ENCODE measurements at regions not wholly inside any gene's neighbourhood (a gene's known extent, or its start where the extent isn't known, plus 50 kb on each side); places are given as distances from the start of the nearest gene placed in this dataset.

DNA sequence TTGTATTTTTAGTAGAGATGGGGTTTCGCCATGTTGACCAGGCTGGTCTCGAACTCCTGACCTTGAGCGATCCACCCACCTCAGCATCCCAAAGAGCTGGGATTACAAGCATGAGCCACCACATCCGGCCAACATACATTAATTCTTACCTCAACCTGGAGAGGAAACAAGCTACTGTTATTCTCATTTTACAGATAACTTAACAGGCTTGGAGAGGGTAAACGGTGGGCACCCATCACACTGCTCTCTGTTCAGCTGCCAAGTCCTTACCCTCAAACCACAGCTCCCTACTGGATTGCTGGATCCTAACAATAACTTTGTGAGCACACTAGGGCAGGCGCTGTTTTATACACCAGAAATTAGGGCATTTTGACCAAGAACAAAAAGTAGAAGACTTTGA, 93.6 kb upstream of the BARHL2 start:
- H3K27me3 ChIP-seq (replicated peaks in 1 of 2; ENCODE audit: control insufficient read depth in 2 of 2, insufficient read depth in 2 of 2, low read length in 1 of 2), result no peaks in the 10 kb centered on the region; a peak in 1 of 4 replicates
- H3K9me3 ChIP-seq (replicated peaks; ENCODE audit: control insufficient read depth, insufficient read depth, low read length), result no peaks in the 10 kb centered on the region
- no peak overlapping the region for H3K27ac ChIP-seq (ENCODE audit: control insufficient read depth, insufficient read depth)
- H3K79me2 ChIP-seq (ENCODE audit: control insufficient read depth, insufficient read depth, low read length), result no peaks in the 10 kb centered on the region
- no peak overlapping the region for H2AFZ ChIP-seq (ENCODE audit: control insufficient read depth, low read depth, low read length)
- H3K4me3 ChIP-seq, result no peak overlapping the region
- intact Hi-C loops (cut with micrococcal nuclease; ENCODE audit: unreplicated experiment) (no loop called here), in situ Hi-C loops (cut with MboI) (no loop called here)
- SMC1A ChIA-PET (ENCODE audit: uncharacterized antibody, unreplicated experiment), result interaction anchor here (0.6 to 2.0 kb wide), 2 partner anchors 8 to 95 kb away, joined by 3 to 4 read pairs; no protein-coding TSS in a partner anchor
- no peak for TF ChIP-seq MYB (IDR thresholded peaks at IDR 0.05; ENCODE audit: borderline replicate concordance, low read depth, low read length)
- no peak for TF ChIP-seq SIN3A (IDR thresholded peaks at IDR 0.05; ENCODE audit: low read depth, low read length)
- TF ChIP-seq, protein P1, sequence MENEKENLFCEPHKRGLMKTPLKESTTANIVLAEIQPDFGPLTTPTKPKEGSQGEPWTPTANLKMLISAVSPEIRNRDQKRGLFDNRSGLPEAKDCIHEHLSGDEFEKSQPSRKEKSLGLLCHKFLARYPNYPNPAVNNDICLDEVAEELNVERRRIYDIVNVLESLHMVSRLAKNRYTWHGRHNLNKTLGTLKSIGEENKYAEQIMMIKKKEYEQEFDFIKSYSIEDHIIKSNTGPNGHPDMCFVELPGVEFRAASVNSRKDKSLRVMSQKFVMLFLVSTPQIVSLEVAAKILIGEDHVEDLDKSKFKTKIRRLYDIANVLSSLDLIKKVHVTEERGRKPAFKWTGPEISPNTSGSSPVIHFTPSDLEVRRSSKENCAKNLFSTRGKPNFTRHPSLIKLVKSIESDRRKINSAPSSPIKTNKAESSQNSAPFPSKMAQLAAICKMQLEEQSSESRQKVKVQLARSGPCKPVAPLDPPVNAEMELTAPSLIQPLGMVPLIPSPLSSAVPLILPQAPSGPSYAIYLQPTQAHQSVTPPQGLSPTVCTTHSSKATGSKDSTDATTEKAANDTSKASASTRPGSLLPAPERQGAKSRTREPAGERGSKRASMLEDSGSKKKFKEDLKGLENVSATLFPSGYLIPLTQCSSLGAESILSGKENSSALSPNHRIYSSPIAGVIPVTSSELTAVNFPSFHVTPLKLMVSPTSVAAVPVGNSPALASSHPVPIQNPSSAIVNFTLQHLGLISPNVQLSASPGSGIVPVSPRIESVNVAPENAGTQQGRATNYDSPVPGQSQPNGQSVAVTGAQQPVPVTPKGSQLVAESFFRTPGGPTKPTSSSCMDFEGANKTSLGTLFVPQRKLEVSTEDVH (IDR thresholded peaks at IDR 0.05; ENCODE audit: low read depth, partially characterized antibody), result no peak
- WGBS (ENCODE audit: insufficient coverage, insufficient replicate concordance, low lambda C conversion rate, missing lambda C conversion rate), result 47% methylated on average over 6 of the region's 6 CpGs
- FAIRE-seq (no peak), DNase-seq (ENCODE audit: low read depth, low spot score) (no peak), ATAC-seq (no peak)
- CTCF ChIA-PET, result interaction anchor here (0.9 kb wide), 1 partner anchor 232 kb away, joined by 3 read pairs; no protein-coding TSS in a partner anchor
- POLR2A ChIA-PET, result no interaction called here
- RAD21 ChIA-PET (ENCODE audit: unreplicated experiment), result no interaction called here
- no peaks in the 10 kb centered on the region for H4K20me1 ChIP-seq (ENCODE audit: control insufficient read depth, insufficient read depth)
- no TSS peak for BruUV-seq (replicated peaks)
- no peaks in the 10 kb centered on the region for H3K4me1 ChIP-seq (ENCODE audit: control insufficient read depth, insufficient read depth, low read length)
- H3K36me3 ChIP-seq (ENCODE audit: control insufficient read depth in 2 of 2, insufficient read depth in 2 of 2, low read length in 1 of 2), result no peaks in the 10 kb centered on the region
- no peak overlapping the region for H3K9ac ChIP-seq (ENCODE audit: control insufficient read depth, insufficient read depth, low read length)
- H3K4me2 ChIP-seq (ENCODE audit: control insufficient read depth, insufficient read depth), result no peak overlapping the region

DNA sequence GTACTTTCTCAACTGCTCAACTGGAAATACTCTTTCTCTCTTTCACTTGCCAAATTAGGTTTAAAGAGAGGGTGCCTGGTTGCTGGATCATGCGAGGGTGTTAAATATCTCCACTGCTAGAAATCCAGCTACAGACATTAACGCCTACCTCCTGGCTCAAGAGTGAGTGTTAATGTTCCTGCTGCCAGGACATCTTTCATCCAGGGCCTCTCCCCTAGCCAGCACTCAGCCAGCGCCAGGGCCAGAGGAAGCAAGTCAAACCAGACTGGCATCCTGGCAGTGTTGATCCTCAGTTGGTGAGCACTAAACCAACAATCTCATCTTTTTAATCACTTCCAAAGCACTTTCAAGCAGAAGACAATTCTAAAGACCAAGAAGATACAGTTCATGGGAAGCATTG, 92.9 kb upstream of the BARHL2 start:
- H4K20me1 ChIP-seq (ENCODE audit: control insufficient read depth, insufficient read depth), result no peaks in the 10 kb centered on the region
- no peaks in the 10 kb centered on the region for H3K36me3 ChIP-seq (ENCODE audit: control insufficient read depth in 2 of 2, insufficient read depth in 2 of 2, low read length in 1 of 2)
- ChIA-PET CTCF (no interaction called here), SMC1A (ENCODE audit: uncharacterized antibody, unreplicated experiment) (no interaction called here), POLR2A (no interaction called here), RAD21 (ENCODE audit: unreplicated experiment) (no interaction called here)
- no peak overlapping the region for H2AFZ ChIP-seq (ENCODE audit: control insufficient read depth, low read depth, low read length)
- 64% methylated on average over 3 of the region's 3 CpGs for WGBS (ENCODE audit: insufficient coverage, insufficient replicate concordance, low lambda C conversion rate, missing lambda C conversion rate)
- H3K9me3 ChIP-seq (replicated peaks; ENCODE audit: control insufficient read depth, insufficient read depth, low read length), result no peaks in the 10 kb centered on the region
- BruUV-seq (replicated peaks), result no TSS peak
- no peak overlapping the region for H3K4me3 ChIP-seq
- no peak overlapping the region for H3K27ac ChIP-seq (ENCODE audit: control insufficient read depth, insufficient read depth)
- TF ChIP-seq NFXL1 (IDR thresholded peaks at IDR 0.05; ENCODE audit: borderline replicate concordance) (no peak), KDM1A (IDR thresholded peaks at IDR 0.05; ENCODE audit: borderline replicate concordance) (no peak), ZNF217 (IDR thresholded peaks at IDR 0.05) (no peak), CHD2 (IDR thresholded peaks at IDR 0.05; ENCODE audit: borderline replicate concordance, low read depth, low read length) (no peak), CBFB (IDR thresholded peaks at IDR 0.05; ENCODE audit: low read depth) (no peak), ATF3 (IDR thresholded peaks at IDR 0.05; ENCODE audit: borderline replicate concordance, extremely low read depth, low read depth, low read length) (no peak), NFYB (IDR thresholded peaks at IDR 0.05; ENCODE audit: insufficient read depth, low read depth, low read length) (no peak)
- H3K79me2 ChIP-seq (ENCODE audit: control insufficient read depth, insufficient read depth, low read length), result no peaks in the 10 kb centered on the region
- no peaks in the 10 kb centered on the region for H3K4me1 ChIP-seq (ENCODE audit: control insufficient read depth, insufficient read depth, low read length)
- no peak overlapping the region for H3K4me2 ChIP-seq (ENCODE audit: control insufficient read depth, insufficient read depth)
- no peak for ATAC-seq
- H3K9ac ChIP-seq (ENCODE audit: control insufficient read depth, insufficient read depth, low read length), result no peak overlapping the region
- intact Hi-C loops (cut with micrococcal nuclease; ENCODE audit: unreplicated experiment) (no loop called here), in situ Hi-C loops (cut with MboI) (no loop called here)
- no peak for DNase-seq (ENCODE audit: low read depth, low spot score)
- no peaks in the 10 kb centered on the region; a peak in 1 of 4 replicates for H3K27me3 ChIP-seq (replicated peaks in 1 of 2; ENCODE audit: control insufficient read depth in 2 of 2, insufficient read depth in 2 of 2, low read length in 1 of 2)
- FAIRE-seq, result no peak
